ENCODE measurements at regions not wholly inside any gene's neighbourhood (a gene's known extent, or its start where the extent isn't known, plus 50 kb on each side); places are given as distances from the start of the nearest gene placed in this dataset.

DNA sequence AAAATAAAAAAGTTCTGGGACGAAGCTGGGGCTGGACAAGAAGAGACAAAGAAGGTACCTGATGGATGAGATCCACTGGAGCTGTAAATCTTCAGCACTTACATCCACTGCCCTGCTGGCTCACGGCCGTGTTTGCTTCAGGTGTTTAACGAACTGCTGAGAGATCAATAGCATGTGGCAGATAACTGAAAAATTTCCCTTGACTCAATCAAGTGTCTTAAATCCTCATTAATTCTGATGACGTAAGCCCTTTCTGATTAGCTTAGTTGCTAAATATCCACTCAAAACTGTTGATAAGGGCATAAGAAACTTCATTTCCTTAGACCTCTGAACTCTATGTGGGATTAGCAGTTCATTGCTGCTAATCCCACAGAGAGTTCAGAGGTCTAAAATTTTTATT is 354.2 kb upstream of the HS3ST1 start:
- H4K8ac ChIP-seq (ENCODE audit: low read depth in 2 of 2, low read length in 2 of 2) = no peak overlapping the region
- H3K27ac ChIP-seq (ENCODE audit: insufficient read depth, low read length) = no peak overlapping the region
- no peak overlapping the region for H4K5ac ChIP-seq (ENCODE audit: low read depth, low read length)
- no peaks in the 10 kb centered on the region for H3K9me3 ChIP-seq (ENCODE audit: control insufficient read depth, insufficient read depth, low read length)
- intact Hi-C loops (cut with micrococcal nuclease) (no loop called here), dilution Hi-C loops (cut with HindIII; ENCODE audit: low sequenced_read_pairs, unreplicated experiment) (no loop called here), in situ Hi-C loops (cut with MboI; ENCODE audit: low sequenced_read_pairs) (no loop called here)
- no peaks in the 10 kb centered on the region for H3K36me3 ChIP-seq (ENCODE audit: control insufficient read depth, insufficient read depth, low read length)
- H4K91ac ChIP-seq (ENCODE audit: insufficient read depth, low read depth, low read length) = no peak overlapping the region
- no peak overlapping the region for H2BK5ac ChIP-seq (ENCODE audit: low read depth, low read length, poor library complexity, severe bottlenecking)
- no peaks in the 10 kb centered on the region for H3K4me1 ChIP-seq (ENCODE audit: control insufficient read depth, insufficient read depth, low read length)
- no peak overlapping the region for H3K4me3 ChIP-seq (ENCODE audit: insufficient read depth, low read depth, low read length)
- POLR2A ChIA-PET (ENCODE audit: unreplicated experiment) = no interaction called here
- 83% methylated on average over 1 of the region's 5 CpGs; no CpG with 5 or more reads in 1 of the 2 experiments for WGBS, 2 experiments (ENCODE audit: extremely low coverage in 2 of 2, insufficient read length in 1 of 2)
- no peak overlapping the region for H3K9ac ChIP-seq (ENCODE audit: low read depth, low read length)
- no peaks in the 10 kb centered on the region for H3K27me3 ChIP-seq (ENCODE audit: control insufficient read depth, insufficient read depth, low read length)
- no peak for ATAC-seq (ENCODE audit: low read depth)
- no TSS peak for BruUV-seq (replicated peaks)
- H2AK5ac ChIP-seq (ENCODE audit: low read depth, low read length) = no peak overlapping the region
- H2AFZ ChIP-seq (replicated peaks; ENCODE audit: low read length, poor library complexity) = no peak overlapping the region
- no peak overlapping the region for H2AK9ac ChIP-seq (replicated peaks; ENCODE audit: low read depth, low read length, poor library complexity)
- peak; percentile 79 for TF ChIP-seq MAFK (IDR thresholded peaks at IDR 0.05; ENCODE audit: low read depth, low read length)
- no peak for TF ChIP-seq SMC3 (IDR thresholded peaks at IDR 0.05; ENCODE audit: low read depth, low read length)
- no peak overlapping the region for H2BK20ac ChIP-seq (ENCODE audit: low read depth, low read length)
- H3K4me2 ChIP-seq (ENCODE audit: low read depth, low read length) = no peak overlapping the region
- H3K9me1 ChIP-seq (ENCODE audit: insufficient read depth, low read length) = no peaks in the 10 kb centered on the region
- H3K18ac ChIP-seq (ENCODE audit: low read depth, low read length) = no peak overlapping the region
- no peak overlapping the region for H2BK15ac ChIP-seq (ENCODE audit: low read depth, low read length)
- CTCF ChIA-PET = no interaction called here
- H3K79me1 ChIP-seq (ENCODE audit: low read depth in 1 of 2, low read length in 2 of 2) = no peaks in the 10 kb centered on the region
- H3K23ac ChIP-seq (ENCODE audit: low read depth, low read length) = no peak overlapping the region
- H4K20me1 ChIP-seq (ENCODE audit: insufficient read depth, low read length) = no peaks in the 10 kb centered on the region
- DNase-seq = no peak
- no peak overlapping the region for H3K14ac ChIP-seq (replicated peaks; ENCODE audit: low read depth, low read length)
- no peak overlapping the region for H3K4ac ChIP-seq (ENCODE audit: low read depth, low read length)
- H2BK120ac ChIP-seq (ENCODE audit: low read depth, low read length) = no peak overlapping the region
- no peak overlapping the region for H3K56ac ChIP-seq (ENCODE audit: extremely low read depth, insufficient read depth, low read length)
